ENCODE measurements at regions not wholly inside any gene's neighbourhood (a gene's known extent, or its start where the extent isn't known, plus 50 kb on each side); places are given as distances from the start of the nearest gene placed in this dataset.

DNA sequence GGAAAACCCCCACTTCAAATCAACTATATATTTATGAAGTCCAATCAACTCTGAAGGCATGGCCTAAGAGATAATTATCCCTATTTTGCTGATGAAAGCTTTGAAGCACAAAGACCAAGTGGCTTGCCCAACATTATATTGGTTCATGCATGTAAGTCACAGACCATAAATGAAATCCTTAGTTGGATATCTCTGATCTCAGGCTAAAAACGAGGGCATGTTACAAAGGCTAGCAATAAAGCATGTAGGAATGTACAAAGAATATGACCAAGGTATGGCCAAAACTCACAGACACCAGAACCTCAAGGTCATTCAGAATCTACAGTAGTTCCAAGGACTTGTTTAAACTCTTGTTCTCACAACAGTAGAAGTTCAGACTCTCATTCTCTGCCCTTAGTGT lies 100.2 kb upstream of the SESN3 start:
- DNase-seq (ENCODE audit: low spot score): no peak
- H3K36me3 Mint-ChIP-seq: no peaks in the 10 kb centered on the region
- no peak for ATAC-seq
- H3K27me3 Mint-ChIP-seq: peaks cover 4 to 5% of the 10 kb centered on the region in 2 donors
- H3K9me3 Mint-ChIP-seq: no peaks in the 10 kb centered on the region
- H3K27ac Mint-ChIP-seq: no peak overlapping the region
- H3K4me3 Mint-ChIP-seq: no peak overlapping the region
- no peaks in the 10 kb centered on the region for H3K4me1 Mint-ChIP-seq (ENCODE audit: low read depth in 2 of 2)

GRCh38 chr11:95330302-95330701 lies 99.3 kb upstream of the SESN3 start:
- Mint-ChIP-seq H3K27ac (no peak overlapping the region), H3K27me3 (peaks cover 11 to 13% of the 10 kb centered on the region in 2 donors), H3K4me3 (no peak overlapping the region), H3K36me3 (no peaks in the 10 kb centered on the region), H3K4me1 (ENCODE audit: low read depth in 2 of 2) (no peaks in the 10 kb centered on the region), H3K9me3 (no peaks in the 10 kb centered on the region)
- DNase-seq (ENCODE audit: low spot score) (no peak), ATAC-seq (peak in 1 of 2 donors; percentile 40)

DNA sequence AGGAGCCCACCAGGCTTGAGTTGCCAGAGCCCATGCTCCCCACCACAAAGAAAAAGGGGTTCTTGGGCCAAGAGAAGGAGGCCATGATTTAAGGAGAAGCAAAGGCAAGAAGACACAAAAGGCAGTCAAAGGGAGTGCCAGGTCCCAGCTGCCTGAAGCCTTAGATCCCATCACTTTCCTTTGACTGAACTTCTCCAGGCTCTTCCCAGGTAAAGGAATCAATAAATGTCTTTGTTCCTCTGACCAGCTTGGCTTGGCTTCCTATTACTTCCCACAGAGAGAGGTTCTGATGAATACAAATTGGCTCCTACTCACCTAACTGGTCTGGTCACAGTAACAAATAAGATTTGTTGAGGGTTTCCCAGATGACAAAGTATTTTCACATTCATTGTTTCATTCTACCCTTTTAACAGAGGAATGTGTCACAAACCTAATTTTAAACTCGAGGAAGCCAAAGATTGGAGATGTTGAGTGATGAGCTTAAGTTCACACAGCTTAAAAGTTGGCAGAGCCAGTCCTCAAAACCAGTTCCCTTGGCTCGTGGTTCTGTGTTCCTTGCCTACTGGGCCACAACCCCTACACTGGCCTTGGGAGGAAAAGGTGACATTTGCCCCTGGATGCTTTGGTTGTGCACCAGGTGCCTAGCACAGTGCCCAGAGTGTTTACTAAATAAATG lies 96.4 kb upstream of the SESN3 start:
- Mint-ChIP-seq H3K4me1 (ENCODE audit: low read depth in 2 of 2) (no peaks in the 10 kb centered on the region), H3K27ac (no peak overlapping the region), H3K4me3 (no peak overlapping the region), H3K36me3 (no peaks in the 10 kb centered on the region), H3K9me3 (no peaks in the 10 kb centered on the region), H3K27me3 (peaks cover 11 to 15% of the 10 kb centered on the region in 2 donors)
- DNase-seq (ENCODE audit: low spot score): no peak
- no peak for ATAC-seq

DNA sequence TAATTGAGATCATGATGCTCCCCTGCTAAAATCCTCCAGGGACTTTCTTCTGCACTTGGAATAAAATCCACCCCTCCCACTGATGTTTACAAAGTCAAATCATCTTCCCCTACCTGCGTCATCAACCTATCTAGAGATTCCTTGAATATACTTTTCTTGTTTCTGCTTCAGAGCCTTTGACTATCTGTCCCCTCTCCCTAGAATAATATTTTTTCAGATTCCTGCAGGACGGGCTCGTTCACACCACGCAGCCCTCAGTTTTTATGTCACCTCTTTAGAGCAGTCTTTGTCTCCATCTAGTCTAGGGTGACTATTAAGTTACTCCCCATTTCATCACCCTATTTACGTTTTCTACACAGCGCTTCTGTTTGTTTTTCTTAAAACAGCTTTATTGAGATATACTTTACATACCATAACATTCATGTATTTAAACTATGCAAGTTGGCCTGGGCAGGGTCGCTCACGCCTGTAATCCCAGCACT lies 94.8 kb upstream of the SESN3 start:
- Mint-ChIP-seq H3K27ac (no peak overlapping the region), H3K4me3 (no peak overlapping the region), H3K36me3 (no peaks in the 10 kb centered on the region), H3K4me1 (ENCODE audit: low read depth in 2 of 2) (no peaks in the 10 kb centered on the region), H3K27me3 (peaks cover 11 to 15% of the 10 kb centered on the region in 2 donors), H3K9me3 (no peaks in the 10 kb centered on the region)
- DNase-seq (ENCODE audit: low spot score) (no peak), ATAC-seq (no peak)

DNA sequence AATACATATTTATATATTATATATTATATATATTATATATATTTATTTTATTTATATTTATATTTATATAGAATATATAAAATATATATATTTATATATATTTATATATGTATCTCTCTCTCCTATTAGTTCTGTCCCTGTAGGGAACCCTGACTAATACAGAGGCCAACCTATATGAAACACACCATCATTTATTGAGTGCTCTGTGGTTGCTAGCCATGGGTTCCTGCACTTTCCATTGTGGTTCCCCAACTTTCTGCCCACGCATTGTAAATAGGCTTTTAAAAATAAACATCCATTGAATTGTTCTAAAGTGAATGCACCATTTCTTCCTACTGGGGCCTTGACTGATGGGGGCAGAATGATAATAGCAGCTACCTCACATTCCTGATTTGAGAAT lies 93.8 kb upstream of the SESN3 start:
- DNase-seq (ENCODE audit: low spot score) (no peak), ATAC-seq (no peak)
- Mint-ChIP-seq H3K4me3 (no peak overlapping the region), H3K9me3 (no peaks in the 10 kb centered on the region), H3K4me1 (ENCODE audit: low read depth in 2 of 2) (no peaks in the 10 kb centered on the region), H3K27me3 (peaks cover 11 to 15% of the 10 kb centered on the region in 2 donors), H3K36me3 (no peaks in the 10 kb centered on the region), H3K27ac (no peak overlapping the region)

- no peak for DNase-seq (ENCODE audit: low spot score)
- ATAC-seq: no peak
- no peaks in the 10 kb centered on the region for H3K36me3 Mint-ChIP-seq
- peaks cover 8 to 15% of the 10 kb centered on the region in 2 donors for H3K27me3 Mint-ChIP-seq
- no peak overlapping the region for H3K27ac Mint-ChIP-seq
- no peaks in the 10 kb centered on the region for H3K4me1 Mint-ChIP-seq (ENCODE audit: low read depth in 2 of 2)
- no peaks in the 10 kb centered on the region for H3K9me3 Mint-ChIP-seq
- no peak overlapping the region for H3K4me3 Mint-ChIP-seq
These were observed 91.5 kb upstream of the SESN3 start for GRCh38 chr11:95322539-95322938.

DNA sequence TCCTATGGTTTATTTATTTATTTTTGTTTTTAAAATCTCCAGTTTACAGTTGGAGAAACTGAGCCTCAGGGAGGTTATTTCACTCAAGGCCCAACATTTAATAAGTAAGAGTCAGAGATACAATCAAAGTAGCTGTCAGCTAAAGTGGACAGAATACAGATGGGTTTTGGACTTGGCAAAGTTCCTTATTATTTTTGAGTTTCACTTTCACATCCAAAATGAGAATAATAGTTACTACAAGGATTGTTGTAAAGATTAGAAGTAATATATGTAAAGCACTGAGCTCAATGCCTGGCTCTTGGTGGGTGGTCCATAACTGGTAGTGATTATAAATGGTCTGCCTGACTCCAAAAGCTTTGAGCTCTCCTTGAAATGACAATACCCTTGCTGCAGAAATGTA lies 87.5 kb upstream of the SESN3 start:
- H3K9me3 Mint-ChIP-seq: no peaks in the 10 kb centered on the region
- DNase-seq (ENCODE audit: low spot score): no peak

GRCh38 chr11:95308512-95309035 lies 77.6 kb upstream of the SESN3 start:
- Mint-ChIP-seq H3K27ac (no peak overlapping the region), H3K27me3 (peaks cover 2 to 8% of the 10 kb centered on the region in 2 donors), H3K4me1 (ENCODE audit: low read depth in 2 of 2) (no peaks in the 10 kb centered on the region), H3K36me3 (no peaks in the 10 kb centered on the region), H3K9me3 (no peaks in the 10 kb centered on the region), H3K4me3 (no peak overlapping the region)
- ATAC-seq (no peak), DNase-seq (ENCODE audit: low spot score) (no peak)

More for the DNA sequence above, 87.5 kb upstream of the SESN3 start:
- Mint-ChIP-seq H3K27ac (no peak overlapping the region), H3K36me3 (no peaks in the 10 kb centered on the region), H3K4me3 (no peak overlapping the region), H3K27me3 (no peaks in the 10 kb centered on the region), H3K4me1 (ENCODE audit: low read depth in 2 of 2) (no peaks in the 10 kb centered on the region)
- no peak for ATAC-seq

GRCh38 chr11:95307286-95307685 lies 76.3 kb upstream of the SESN3 start:
- no peaks in the 10 kb centered on the region for H3K9me3 Mint-ChIP-seq
- H3K4me1 Mint-ChIP-seq (ENCODE audit: low read depth in 2 of 2): no peaks in the 10 kb centered on the region
- DNase-seq (ENCODE audit: low spot score): no peak
- ATAC-seq: no peak
- H3K36me3 Mint-ChIP-seq: no peaks in the 10 kb centered on the region
- peaks cover 2 to 8% of the 10 kb centered on the region in 2 donors for H3K27me3 Mint-ChIP-seq
- H3K4me3 Mint-ChIP-seq: no peak overlapping the region
- no peak overlapping the region for H3K27ac Mint-ChIP-seq

GRCh38 chr11:95306801-95307200 lies 75.8 kb upstream of the SESN3 start:
- no peak overlapping the region for H3K4me3 Mint-ChIP-seq
- H3K9me3 Mint-ChIP-seq: no peaks in the 10 kb centered on the region
- no peaks in the 10 kb centered on the region for H3K36me3 Mint-ChIP-seq
- ATAC-seq: no peak
- DNase-seq (ENCODE audit: low spot score): no peak
- no peak overlapping the region for H3K27ac Mint-ChIP-seq
- H3K27me3 Mint-ChIP-seq: peaks cover 2 to 8% of the 10 kb centered on the region in 2 donors
- no peaks in the 10 kb centered on the region for H3K4me1 Mint-ChIP-seq (ENCODE audit: low read depth in 2 of 2)

DNA sequence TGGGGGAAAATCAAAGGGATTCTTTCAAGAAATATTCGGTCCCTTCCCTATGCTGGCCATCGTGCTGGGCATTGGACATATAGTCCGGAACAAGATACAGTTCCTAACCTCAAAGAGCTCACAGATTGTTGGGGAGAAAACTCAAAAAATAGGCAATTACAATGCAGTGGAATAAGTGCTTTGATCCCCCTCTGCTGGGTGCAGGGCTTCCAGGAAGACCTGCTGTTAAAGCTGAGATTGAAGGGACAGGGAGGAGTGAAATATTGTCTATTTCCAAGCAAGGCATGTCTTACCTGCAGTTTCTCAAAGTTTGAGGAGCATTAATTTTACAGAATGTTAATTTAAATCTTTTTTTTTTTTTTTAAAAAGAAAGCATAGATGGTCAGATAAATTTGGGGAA lies 75.1 kb upstream of the SESN3 start:
- Mint-ChIP-seq H3K4me3 (no peak overlapping the region), H3K9me3 (no peaks in the 10 kb centered on the region), H3K27ac (no peak overlapping the region), H3K27me3 (peaks cover 2 to 8% of the 10 kb centered on the region in 2 donors), H3K4me1 (ENCODE audit: low read depth in 2 of 2) (no peaks in the 10 kb centered on the region), H3K36me3 (no peaks in the 10 kb centered on the region)
- DNase-seq (ENCODE audit: low spot score): no peak
- no peak for ATAC-seq

DNA sequence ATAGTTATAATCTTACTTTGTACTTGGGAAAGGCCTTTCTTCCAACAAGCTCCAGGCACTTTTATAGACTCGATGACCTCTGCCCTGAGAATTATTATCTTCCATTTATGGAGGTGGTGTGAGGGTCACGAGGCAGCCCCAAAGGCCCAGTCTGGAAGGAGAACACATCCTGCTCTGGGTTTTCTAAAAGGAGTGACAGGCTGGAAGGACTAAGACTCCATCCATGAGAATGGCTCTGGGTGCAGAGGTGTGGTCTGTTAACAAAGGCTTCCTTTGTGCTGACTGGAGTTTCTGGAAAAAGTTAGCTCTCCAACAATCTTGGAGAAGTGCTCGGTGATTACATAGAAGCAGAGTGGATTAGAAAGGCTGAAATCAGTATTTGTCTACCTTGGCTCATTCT lies 74.7 kb upstream of the SESN3 start:
- Mint-ChIP-seq H3K4me3 (no peak overlapping the region), H3K27ac (no peak overlapping the region), H3K36me3 (no peaks in the 10 kb centered on the region), H3K27me3 (peaks cover 2 to 6% of the 10 kb centered on the region in 2 donors), H3K4me1 (ENCODE audit: low read depth in 2 of 2) (no peaks in the 10 kb centered on the region), H3K9me3 (no peaks in the 10 kb centered on the region)
- ATAC-seq (no peak), DNase-seq (ENCODE audit: low spot score) (no peak)

DNA sequence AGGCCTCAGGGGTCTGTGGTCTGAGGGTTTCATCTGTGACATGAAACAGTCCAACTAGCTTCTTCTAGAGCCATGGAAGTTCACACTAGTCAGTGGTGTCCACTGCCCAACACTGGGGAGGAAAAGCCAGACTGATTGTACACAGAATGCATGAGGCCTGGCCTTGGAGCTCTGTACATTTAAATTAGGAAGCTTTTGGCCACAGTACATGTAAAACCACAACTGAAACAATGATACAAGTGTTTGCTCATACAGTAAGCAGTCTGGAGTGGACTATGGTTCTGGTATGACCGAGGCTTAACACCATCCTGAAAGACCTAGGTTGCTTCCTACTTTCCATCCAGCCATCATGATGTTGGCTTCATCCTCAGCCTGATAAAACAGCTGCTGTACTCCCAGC lies 73.8 kb upstream of the SESN3 start:
- Mint-ChIP-seq H3K4me1 (ENCODE audit: low read depth in 2 of 2) (no peaks in the 10 kb centered on the region), H3K4me3 (no peak overlapping the region), H3K36me3 (no peaks in the 10 kb centered on the region), H3K9me3 (no peaks in the 10 kb centered on the region), H3K27me3 (no peaks in the 10 kb centered on the region), H3K27ac (no peak overlapping the region)
- no peak for ATAC-seq
- DNase-seq (ENCODE audit: low spot score): no peak

- Mint-ChIP-seq H3K9me3 (no peaks in the 10 kb centered on the region), H3K36me3 (no peaks in the 10 kb centered on the region), H3K4me1 (ENCODE audit: low read depth in 2 of 2) (no peaks in the 10 kb centered on the region), H3K27ac (no peak overlapping the region), H3K27me3 (peaks cover 2 to 5% of the 10 kb centered on the region in 2 donors), H3K4me3 (no peak overlapping the region)
- ATAC-seq (no peak), DNase-seq (ENCODE audit: low spot score) (no peak)
These were observed 71.2 kb upstream of the SESN3 start for GRCh38 chr11:95302211-95302610.

DNA sequence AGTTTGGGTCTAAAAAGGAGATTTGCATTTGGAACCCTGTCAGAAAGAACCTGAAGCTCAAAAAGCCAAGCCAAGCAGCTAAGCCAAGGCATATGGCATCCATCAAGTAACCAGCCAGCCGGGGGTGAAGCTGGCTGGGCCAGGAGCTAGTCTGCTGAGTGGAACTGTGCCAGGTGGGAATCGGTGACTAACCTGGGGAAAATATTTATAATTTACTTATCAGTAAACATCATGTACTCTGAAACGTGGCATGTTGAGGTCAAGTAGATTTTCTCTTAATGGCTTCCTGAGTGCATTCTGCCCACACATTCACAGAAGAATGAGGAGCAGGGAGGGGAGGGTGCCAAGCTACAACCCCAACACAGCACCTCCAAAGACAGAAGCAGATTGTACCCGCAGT lies 70.5 kb upstream of the SESN3 start:
- no peak for DNase-seq (ENCODE audit: low spot score)
- Mint-ChIP-seq H3K9me3 (no peaks in the 10 kb centered on the region), H3K4me3 (no peak overlapping the region), H3K36me3 (no peaks in the 10 kb centered on the region), H3K27ac (no peak overlapping the region), H3K4me1 (ENCODE audit: low read depth in 2 of 2) (no peaks in the 10 kb centered on the region), H3K27me3 (peaks cover 2 to 7% of the 10 kb centered on the region in 2 donors)
- no peak for ATAC-seq

Measured in natural killer cell treated with Interleukin-12 subunit alpha and Interleukin-12 subunit beta and Interleukin-15 and Interleukin-18, amount 100 ng/mL, for 72 hours (primary cell).